ENCODE measurements at regions not wholly inside any gene's neighbourhood (a gene's known extent, or its start where the extent isn't known, plus 50 kb on each side); places are given as distances from the start of the nearest gene placed in this dataset.

- H3F3A ChIP-seq (ENCODE audit: insufficient read depth, low read length, poor library complexity, severe bottlenecking), result no peaks in the 10 kb centered on the region
- H2AFZ ChIP-seq (ENCODE audit: low read depth, low read length), result no peak overlapping the region
- TF ChIP-seq RAD21 (conservative IDR thresholded peaks at IDR 0.05) (no peak), SMC3 (conservative IDR thresholded peaks at IDR 0.05; ENCODE audit: poor library complexity) (no peak), REST (IDR thresholded peaks at IDR 0.05; ENCODE audit: borderline replicate concordance) (no peak), MXI1 (conservative IDR thresholded peaks at IDR 0.05; ENCODE audit: poor library complexity, severe bottlenecking) (no peak), TAF1 (IDR thresholded peaks at IDR 0.05; ENCODE audit: low read depth) (no peak), POLR2AphosphoS5 (IDR thresholded peaks at IDR 0.05) (no peak), EZH2 (IDR thresholded peaks at IDR 0.05; ENCODE audit: borderline replicate concordance, insufficient read depth, low read length, poor library complexity, severe bottlenecking) (no peak), EP300 (conservative IDR thresholded peaks at IDR 0.05; ENCODE audit: poor library complexity, severe bottlenecking) (no peak)
- TF ChIP-seq, protein P1, sequence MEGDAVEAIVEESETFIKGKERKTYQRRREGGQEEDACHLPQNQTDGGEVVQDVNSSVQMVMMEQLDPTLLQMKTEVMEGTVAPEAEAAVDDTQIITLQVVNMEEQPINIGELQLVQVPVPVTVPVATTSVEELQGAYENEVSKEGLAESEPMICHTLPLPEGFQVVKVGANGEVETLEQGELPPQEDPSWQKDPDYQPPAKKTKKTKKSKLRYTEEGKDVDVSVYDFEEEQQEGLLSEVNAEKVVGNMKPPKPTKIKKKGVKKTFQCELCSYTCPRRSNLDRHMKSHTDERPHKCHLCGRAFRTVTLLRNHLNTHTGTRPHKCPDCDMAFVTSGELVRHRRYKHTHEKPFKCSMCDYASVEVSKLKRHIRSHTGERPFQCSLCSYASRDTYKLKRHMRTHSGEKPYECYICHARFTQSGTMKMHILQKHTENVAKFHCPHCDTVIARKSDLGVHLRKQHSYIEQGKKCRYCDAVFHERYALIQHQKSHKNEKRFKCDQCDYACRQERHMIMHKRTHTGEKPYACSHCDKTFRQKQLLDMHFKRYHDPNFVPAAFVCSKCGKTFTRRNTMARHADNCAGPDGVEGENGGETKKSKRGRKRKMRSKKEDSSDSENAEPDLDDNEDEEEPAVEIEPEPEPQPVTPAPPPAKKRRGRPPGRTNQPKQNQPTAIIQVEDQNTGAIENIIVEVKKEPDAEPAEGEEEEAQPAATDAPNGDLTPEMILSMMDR (IDR thresholded peaks at IDR 0.05; ENCODE audit: poor library complexity, severe bottlenecking), result no peak
- no peaks in the 10 kb centered on the region for H4K20me1 ChIP-seq (ENCODE audit: insufficient read depth)
- no peak overlapping the region for H3K4me3 ChIP-seq (ENCODE audit: low read length)
- no peaks in the 10 kb centered on the region for H3K27me3 ChIP-seq (ENCODE audit: insufficient read depth, low read depth, low read length)
- no peak overlapping the region for H3K4me2 ChIP-seq (ENCODE audit: low read length)
- no peak overlapping the region for H3K27ac ChIP-seq (ENCODE audit: low read length)
- H3K79me2 ChIP-seq (replicated peaks; ENCODE audit: insufficient read depth, low read length), result no peaks in the 10 kb centered on the region
- no peaks in the 10 kb centered on the region for H3K36me3 ChIP-seq (ENCODE audit: insufficient read depth, low read length)
- no peaks in the 10 kb centered on the region for H3K9me2 ChIP-seq (ENCODE audit: insufficient read depth, low read length)
- H3K9me3 ChIP-seq (ENCODE audit: low read length), result no peaks in the 10 kb centered on the region
- no peak overlapping the region for H3K9ac ChIP-seq (ENCODE audit: low read length)
Measured at GRCh38 chr4:45910511-45910910, 213.3 kb downstream of the GABRG1 start.

DNA sequence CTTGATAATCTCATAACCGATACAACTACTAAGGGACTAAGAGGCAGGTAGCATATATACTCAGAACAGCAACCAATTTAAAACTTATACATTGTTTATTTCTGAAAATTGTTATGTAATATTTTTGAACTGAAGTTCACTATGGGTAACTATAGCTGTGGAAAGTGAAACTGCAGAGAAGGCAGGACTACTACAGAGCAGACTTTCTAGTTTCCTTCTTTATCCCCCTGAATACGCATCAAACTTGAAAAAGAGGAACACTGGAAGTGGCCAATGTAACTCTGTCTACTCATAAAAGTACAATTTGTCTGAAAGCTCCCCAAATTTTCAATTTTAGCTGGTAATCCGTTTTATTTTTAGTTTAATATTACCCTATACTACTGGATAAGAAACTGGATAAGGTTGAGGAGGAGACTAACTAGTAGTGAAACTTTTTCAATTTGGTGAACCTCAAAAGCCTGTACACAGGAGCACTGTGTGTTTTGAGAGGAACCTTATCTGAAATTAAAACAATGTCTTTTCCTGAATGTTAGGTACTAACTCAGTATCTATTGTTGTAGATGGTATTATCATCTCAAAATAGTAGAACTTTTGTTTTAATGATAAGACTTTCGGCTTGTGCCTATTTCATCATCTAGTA is 225.8 kb downstream of the GABRG1 start:
- no peak overlapping the region for H3K4me3 ChIP-seq (ENCODE audit: low read length)
- H3K27ac ChIP-seq (ENCODE audit: low read length), result no peak overlapping the region
- peaks cover 2% of the 10 kb centered on the region for H3K9me3 ChIP-seq (ENCODE audit: low read length)
- no peaks in the 10 kb centered on the region for H3K9me2 ChIP-seq (ENCODE audit: insufficient read depth, low read length)
- H3K27me3 ChIP-seq (ENCODE audit: insufficient read depth, low read depth, low read length), result no peaks in the 10 kb centered on the region
- TF ChIP-seq MXI1 (conservative IDR thresholded peaks at IDR 0.05; ENCODE audit: poor library complexity, severe bottlenecking) (no peak), REST (IDR thresholded peaks at IDR 0.05; ENCODE audit: borderline replicate concordance) (no peak), POLR2AphosphoS5 (IDR thresholded peaks at IDR 0.05) (no peak), EZH2 (IDR thresholded peaks at IDR 0.05; ENCODE audit: borderline replicate concordance, insufficient read depth, low read length, poor library complexity, severe bottlenecking) (no peak), TAF1 (IDR thresholded peaks at IDR 0.05; ENCODE audit: low read depth) (no peak), SMC3 (conservative IDR thresholded peaks at IDR 0.05; ENCODE audit: poor library complexity) (no peak), EP300 (conservative IDR thresholded peaks at IDR 0.05; ENCODE audit: poor library complexity, severe bottlenecking) (no peak), RAD21 (conservative IDR thresholded peaks at IDR 0.05) (no peak)
- TF ChIP-seq, protein P1 (IDR thresholded peaks at IDR 0.05; ENCODE audit: poor library complexity, severe bottlenecking), result no peak
- H3K36me3 ChIP-seq (ENCODE audit: insufficient read depth, low read length), result no peaks in the 10 kb centered on the region
- no peak overlapping the region for H3K9ac ChIP-seq (ENCODE audit: low read length)
- no peaks in the 10 kb centered on the region for H4K20me1 ChIP-seq (ENCODE audit: insufficient read depth)
- H3F3A ChIP-seq (ENCODE audit: insufficient read depth, low read length, poor library complexity, severe bottlenecking), result no peaks in the 10 kb centered on the region
- H3K79me2 ChIP-seq (replicated peaks; ENCODE audit: insufficient read depth, low read length), result no peaks in the 10 kb centered on the region
- no peak overlapping the region for H2AFZ ChIP-seq (ENCODE audit: low read depth, low read length)
- H3K4me2 ChIP-seq (ENCODE audit: low read length), result no peak overlapping the region
